NCI-H2171 treated with DMSO at 0.1 percent for 48 hours (cell line): ENCODE measurements at regions not wholly inside any gene's neighbourhood (a gene's known extent, or its start where the extent isn't known, plus 50 kb on each side); places are given as distances from the start of the nearest gene placed in this dataset.
A peak's percentile ranks its signal among the peaks of the same experiment; 100 is the strongest.

Source experiments
- DNase-seq: peaks from one replicate; lab custom pipeline; 2025; lab: John Stamatoyannopoulos, UW

DNA sequence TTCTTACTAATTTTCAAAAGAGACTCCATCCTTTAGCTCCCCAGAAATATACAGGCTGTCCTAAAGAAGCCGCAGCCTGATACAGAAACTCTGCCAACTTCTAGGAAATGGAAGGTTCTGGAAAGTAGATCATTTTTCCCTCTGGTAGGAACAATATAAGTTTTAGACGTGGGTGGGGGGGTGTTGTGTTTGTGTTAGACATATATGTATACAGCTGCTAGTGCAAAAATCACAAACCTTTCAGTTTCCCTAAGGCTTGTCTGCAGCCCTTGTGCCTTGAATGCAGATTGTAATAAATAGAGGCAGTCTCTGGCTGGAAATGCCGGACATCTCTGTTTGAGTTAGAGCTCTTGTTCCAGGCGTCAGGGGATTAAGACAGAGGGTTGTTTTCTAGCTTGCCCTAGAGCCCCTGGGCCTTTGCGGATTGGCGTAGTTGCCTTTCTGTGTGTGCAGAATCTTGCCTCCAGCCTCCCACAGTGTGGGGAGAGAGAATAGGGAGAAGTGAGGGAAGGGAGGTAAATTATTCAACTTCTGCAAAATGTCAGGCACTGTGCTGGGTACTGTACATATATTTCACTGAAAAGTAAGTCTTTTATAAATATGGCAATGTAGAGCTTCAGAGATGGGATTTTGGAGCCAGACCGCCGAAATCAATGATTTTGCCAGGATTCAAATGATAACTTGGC lies 269.7 kb downstream of the PRL start:
- DNase-seq: no peak

DNA sequence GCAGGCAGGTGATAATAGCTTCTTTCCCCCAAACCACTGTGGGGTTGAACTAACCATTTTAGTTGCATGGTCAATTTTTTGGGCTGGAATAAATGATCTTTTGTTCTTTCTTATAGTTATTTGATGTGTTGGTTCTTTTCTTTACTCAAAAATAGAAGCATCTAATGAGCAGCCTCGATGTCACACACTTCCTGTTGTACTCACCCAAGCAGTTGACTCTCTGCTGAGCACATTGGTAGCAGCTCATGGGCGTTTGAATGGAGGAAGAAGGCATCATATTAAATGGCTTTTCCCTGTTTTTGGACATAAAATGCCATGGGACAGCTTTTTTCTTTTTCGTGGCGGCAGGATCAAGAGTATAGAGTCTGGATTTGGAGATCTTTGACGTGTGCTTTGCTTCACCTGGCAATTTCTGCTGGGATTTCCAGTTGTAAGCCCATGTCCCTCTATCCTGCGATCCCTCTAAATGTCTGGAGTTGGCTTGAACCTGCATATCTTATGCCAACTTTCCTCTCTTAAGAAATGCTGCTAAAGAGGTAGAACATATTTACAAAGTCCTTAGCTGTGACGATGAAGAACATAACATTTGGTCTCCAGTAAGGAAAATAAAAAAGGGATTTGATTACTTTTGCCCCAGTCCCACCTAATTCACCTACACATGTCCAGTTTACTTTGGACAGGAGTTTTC lies 268.3 kb downstream of the PRL start:
- DNase-seq: no peak

DNA sequence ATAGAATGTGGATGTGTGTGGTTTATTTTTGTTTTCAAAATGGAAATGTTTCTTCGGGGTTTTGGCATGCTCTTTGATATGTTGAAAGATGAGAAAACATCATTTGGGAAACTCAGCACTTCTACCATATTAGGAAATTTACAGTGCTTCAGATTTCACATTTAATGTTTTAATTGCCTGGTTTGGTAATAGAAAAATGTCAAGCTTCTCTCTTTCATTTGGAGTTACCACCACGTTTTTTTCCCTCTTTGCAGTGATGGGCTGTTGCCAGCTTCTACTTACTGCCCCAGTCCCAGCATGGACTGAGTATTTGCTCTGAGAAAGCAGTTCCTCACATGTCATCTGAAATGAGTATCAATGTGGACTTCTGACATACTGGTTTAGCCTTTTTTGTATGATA lies 267.7 kb downstream of the PRL start:
- DNase-seq: no peak

DNA sequence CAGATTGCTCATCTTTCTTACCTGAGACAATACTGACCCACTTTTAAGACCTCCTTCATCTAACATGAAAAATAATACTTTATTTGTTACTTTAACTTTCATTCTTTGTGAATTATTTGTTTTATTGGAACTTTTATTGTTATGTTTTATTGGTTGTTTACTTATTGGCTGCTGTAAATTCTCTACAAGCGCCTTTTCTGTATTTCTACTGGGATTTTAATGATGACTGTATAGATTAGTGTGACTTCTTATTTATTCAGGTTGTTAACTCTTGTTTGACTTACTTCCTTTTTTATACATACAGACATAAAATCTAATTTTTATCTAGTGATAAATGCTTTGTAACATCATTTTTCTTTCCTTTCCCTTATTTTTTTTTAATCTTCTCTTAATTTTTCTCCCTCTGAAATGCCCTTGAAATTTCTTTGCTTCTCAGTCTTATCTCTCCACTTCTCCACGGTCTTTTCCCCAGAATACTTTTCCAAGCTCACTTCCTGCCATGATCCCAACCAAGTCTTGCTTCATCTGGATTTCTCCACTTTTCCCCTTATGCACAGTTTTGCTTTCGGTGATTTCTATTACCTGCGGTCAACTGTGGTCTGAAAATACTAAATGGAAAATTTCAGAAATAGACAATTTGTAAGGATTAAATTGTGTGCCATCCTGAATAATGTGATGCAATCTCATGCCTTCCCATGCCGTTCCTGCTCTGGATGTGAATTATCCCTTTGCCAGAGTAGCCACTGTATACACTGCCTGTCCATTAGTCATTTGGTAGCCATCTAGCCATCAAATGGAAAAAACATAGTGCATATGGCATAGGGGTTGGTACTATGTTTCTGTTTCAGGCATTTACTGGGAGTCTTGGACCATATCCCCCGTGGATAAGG lies 265.9 kb downstream of the PRL start:
- DNase-seq: no peak

DNA sequence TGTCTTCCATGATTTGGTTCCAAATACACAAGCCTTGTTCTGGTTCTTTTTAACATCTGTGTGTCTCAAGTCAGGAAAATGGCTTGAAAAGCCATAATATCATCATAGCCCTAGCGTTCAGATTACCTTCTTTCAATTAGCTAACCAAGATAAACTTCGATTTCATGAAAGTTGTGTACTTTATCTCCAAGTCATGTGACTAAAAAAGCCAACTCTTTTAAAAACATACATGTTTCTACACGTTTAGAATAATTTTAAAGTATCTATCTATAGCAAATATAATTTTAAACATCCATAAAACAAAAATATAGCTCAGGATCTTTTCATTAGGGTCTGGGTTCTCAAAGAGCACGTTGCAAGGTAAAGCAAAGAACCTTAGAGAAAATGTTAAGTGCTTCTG lies 261.1 kb downstream of the PRL start:
- no peak for DNase-seq

DNA sequence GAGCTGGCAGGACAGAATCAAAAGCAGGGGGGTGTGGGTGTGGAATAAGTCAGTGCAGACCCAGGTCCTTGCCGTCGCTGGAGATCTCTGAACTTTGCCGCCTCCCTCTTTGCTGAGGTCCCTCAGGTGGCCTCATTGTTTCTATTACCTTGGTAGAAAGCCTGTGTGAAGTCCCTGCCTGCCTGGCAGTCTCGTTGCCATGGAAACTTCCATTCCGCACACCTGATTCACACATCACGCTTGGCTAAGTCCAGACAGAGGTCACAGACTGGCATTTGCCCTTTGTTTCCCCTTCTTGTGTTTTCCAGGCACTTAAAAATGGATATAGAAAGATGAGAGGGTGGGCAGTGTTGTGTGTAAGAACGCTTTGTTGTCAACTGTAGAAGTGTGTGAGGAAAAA lies 260.6 kb downstream of the PRL start:
- peak; percentile 84 for DNase-seq

DNA sequence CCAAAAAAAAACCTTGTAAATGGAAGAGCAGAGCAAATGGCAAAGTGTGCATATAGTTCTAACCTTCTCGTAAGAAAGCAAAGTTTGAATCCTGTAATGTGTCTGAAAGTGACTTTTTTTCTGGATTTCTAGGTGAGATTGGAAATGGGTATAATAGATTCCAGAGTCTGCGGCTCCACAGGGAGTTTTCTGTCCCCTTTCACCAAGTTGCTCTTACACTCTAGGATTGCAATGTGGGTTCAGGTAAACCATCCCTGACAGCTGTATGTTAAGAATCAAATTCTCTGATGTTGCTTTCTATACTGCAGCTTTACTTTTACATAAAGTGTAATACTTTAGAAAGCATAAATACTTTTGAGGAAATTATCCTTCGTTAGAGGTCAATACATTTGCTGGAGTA lies 260.1 kb downstream of the PRL start:
- peak; percentile 72 for DNase-seq

DNA sequence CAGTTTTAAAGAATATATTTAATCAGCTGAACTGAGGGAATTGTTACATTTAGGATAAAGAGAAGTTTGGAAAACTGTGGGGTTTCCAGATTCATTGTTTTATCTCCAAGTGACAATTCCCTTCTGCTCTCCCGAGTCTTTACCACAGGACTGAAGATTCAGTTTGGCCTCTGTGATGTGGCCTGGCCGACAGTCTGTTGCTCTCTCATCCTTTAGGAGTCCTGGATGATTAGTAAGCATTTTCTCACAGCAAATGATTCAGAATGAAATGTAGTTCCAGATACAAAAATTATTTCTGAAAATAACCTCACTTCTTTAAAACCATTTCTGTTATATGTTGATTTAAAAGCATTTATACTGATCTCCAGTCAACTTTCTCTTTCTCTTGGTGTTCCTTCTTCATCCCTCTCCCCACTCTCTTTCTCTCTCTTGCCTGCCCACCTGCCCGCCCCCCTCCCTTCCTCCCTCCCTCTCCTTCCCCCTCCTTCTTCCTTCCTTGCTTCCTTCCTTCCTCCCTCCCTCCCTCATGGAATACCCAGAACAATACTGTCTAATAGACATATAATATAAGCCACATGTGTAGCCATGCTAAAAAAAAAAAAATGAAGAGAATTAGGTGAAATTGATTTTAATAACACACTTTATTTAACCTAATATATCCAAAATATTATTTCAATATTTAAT lies 254.9 kb downstream of the PRL start:
- DNase-seq: no peak

DNA sequence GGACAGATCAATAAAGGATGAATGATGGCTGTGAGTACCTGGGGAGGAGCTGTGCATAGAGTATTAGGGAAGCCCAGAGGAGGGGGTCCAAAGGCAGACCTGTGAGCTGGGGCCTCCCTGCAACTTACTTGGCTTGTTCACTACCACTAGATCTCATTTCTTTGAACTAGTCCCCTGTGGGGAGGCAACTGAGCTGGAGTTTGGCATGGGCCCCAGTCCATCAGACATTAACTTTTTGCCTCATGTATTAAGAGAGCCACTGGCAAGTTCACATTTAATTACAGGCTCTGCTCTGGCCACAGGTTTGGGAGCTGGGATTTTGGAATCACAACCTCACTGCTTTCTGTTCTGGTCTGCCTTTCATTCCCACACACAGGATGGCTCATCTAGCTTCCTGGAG lies 254.1 kb downstream of the PRL start:
- no peak for DNase-seq

DNA sequence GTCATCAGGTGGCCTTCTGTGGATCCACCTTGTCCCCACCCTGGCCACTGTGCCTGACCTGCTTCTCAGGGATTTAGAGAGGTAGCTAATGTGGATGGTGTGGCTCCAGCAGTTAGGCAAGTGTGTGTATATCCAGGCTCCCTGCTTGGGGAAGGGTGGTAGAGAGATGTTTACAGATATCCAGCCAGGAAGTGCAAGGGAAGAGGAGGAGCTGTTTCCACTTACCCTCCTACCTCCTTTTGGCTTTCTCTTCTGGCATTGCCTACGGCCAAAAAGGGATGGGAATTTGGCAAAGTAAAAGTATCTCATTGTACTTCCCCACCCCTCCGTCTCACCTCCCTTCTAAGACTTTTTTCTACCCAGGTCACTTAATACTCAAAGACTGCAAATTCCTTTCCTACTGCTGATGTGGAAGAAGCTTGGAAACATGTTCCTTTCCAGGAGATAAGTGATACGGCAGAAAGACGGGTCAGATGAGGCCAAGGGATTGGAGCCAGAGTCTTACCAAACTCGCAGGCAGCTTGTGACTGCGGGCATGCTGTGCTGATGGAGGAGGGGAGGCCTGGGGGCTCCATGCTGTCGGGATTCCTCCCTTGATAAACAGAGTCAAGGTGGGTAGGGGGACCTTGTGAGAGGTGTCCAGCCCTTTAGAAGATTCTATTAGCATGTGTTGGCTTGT lies 253.4 kb downstream of the PRL start:
- DNase-seq: no peak

DNA sequence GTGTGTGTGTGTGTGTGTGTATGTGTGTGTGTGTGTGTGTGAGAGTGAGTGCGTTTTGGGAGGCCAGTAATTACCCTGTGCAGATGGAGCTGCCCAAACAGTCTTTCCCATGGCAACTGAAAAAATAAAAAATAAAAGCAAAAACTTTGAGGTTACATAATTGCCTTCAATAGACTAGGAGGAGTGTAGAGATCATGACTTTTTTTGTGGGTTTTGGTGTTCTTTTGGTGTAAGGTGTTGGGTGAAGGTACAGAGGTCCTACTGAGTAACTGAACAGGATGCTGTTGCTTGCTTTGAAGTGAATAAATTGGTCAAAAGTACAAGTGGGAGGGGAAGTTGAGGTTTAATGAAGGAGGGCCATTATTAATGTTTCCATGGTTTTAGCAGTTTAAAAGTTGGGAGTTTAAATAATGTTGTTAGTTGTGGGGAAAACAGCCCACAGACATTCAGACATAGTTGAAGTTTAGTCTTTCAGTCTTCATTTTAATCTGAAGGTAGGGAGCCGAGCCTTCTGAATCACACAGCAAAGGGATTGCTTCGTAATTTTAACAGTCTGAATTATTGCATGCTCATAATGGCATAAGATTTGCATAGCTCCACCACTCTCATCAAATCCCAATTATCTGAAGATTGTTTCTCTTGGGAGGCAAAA lies 251.4 kb downstream of the PRL start:
- DNase-seq: no peak

DNA sequence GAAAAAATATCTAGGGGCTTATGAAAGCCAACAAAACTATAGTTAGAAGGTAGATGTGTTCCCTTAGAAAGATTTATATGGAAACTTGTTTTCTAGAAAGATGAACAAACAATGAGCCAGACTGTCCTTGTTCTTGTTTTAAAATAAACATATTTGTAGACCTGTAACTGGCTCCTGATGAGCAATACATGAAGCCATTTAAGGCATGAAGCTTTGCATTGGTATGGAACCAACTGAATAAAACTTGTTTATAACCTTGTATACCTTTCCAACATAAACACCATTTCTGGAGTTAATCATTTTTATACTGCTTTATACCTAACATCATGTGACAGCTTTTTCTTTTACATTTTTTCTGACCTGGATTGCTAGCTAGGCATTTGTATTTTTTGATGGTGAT lies 247.8 kb downstream of the PRL start:
- no peak for DNase-seq

DNA sequence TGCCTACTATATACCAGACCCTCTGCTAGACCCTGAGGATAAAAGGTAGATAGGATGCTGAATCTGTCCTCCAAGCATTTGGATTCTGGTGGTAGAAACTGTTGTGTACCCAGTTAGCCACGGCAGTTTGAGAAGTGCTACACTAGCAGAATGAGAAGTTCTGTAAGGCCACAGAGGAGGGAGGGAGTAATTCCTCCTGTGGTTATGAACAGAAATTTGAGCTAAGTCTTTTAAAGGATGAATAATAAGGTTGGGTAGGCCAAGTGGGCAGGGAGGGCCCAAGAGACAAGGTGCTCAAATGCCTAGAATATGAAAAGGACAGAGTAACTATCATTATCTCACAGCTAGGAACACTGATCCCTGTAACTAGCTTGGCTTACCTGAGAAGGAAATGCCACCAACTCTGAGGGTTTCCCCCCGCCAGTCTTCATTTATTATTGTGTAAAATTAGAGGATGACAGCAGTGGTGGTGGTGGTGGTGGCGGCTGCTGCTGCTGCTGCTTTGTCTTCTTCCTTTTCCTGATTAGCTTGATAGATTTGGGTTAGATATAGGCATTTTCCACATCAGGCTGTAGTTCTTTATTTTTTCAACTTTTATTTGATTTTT lies 243.3 kb downstream of the PRL start:
- DNase-seq: no peak

DNA sequence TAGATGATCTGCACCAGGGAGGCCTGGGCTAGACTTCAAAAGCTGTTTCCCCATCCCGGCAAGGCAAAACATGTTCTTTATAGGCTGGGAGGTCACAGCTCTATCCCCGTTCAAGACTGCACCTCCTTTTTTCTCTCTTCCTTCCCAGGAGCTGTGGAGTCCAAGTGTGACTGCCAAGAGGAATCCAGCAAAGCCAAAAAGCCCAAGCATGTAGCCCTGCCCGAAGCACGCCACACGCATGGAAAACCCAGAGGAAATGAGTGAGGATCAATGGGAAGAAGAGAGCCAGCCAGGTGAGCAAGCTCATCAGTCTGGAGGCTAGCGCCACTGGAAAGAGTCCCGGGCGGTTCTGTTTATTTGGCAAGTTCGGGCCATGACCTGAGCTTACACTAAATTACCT lies 240.4 kb downstream of the PRL start:
- no peak for DNase-seq

DNA sequence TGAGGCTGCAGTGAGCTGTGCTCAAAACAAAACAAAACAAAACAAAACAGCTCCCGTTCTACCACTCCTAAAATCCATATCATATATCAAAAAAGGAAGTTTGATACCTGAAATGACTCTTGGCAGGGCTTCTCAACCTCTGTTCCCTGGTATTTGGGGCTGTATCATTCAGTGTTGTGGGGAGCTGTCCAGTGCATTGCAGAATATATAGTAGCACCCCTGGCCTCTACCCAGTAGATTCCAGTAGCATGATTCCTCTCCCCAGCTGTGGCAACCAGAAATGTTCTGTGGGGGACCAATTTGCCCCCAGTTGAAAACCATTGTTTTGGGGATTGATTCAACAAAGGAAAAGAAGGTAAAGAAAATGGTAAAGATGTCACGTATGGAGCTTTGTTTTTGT lies 238.9 kb downstream of the PRL start:
- DNase-seq: no peak

DNA sequence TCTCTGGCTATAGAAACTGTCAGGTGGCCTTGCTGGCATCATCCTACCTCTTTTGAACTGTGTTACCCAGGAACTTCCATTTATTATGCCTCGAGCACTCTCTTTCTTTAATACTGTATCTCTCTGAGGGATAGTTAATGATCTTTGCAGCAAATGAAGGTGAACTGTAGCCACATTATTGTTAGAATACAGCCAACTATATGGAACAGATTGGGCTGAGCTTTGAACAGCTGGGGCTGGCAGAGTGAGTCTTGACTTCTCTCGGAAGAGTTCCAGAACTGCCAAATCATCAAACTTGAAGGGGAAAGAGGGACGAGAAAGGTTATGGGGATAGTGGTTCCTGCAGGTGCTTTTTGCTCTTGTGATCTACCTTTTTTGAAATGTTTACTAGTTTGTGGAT lies 237.7 kb downstream of the PRL start:
- peak; percentile 49 for DNase-seq

DNA sequence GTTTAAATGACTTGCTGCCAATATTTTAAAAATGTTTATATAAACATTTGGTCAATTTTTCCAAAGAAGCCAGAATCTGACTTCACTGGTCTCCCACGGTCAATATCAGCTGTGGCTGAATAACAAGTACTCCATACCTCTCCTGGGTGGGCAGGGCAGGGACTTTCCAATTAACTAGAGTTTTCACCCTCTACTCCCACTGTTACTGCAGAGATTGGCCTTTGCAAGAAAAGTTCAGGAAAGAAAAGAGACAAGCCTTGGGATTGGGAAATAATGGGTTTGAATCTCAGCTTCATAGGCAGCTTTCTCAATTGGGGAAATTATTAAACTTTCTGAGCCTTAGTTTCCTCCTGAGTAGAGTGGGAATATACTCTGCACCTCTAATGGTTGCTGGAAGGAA lies 236.9 kb downstream of the PRL start:
- no peak for DNase-seq

DNA sequence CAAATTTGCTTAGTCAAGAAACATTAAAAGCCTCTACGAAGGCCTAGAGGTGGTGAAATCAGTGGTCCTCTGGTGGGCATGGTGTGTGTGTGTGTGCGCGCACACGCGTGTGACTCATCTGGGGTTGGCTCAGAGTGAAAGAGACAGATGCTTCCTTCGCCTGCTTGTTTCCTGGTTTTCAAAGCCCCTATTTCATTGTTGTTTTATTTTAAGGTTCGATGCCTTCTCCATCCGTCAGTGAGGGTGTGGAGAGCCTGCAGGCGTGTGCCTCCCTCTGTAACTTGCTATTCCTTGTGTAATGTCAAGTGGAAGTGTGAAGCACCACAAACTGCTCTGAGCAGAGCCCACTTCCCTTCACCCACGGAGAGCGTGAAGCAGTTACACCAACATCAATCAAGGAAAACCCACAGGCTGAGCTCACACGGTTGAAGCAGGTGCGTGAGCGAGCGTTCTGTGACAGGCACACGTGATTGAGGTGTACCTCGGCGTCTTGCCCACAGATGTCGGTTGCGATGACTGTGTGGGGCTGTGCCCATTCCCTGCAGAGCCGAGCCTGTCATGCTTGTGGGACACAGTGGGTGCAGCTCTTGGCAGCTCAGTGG lies 233.9 kb downstream of the PRL start:
- no peak for DNase-seq

DNA sequence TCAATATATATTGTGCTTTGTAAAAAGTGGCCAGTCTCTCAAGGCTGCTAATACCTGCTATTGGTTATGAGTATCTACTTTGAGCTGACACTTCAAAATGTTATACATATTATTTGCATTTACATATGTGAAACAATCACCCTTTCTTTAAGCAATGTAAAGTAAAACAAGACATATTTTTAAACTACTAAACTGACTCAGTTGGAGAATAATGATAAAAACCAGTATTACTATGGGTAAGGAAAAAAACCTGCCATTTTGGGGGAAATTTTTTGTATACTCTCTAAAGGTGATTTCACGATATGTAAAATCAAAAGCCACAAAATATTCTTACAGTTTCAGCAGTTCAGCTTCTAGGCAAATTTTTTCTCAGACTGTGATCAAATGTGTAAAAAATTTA lies 232.3 kb downstream of the PRL start:
- no peak for DNase-seq

DNA sequence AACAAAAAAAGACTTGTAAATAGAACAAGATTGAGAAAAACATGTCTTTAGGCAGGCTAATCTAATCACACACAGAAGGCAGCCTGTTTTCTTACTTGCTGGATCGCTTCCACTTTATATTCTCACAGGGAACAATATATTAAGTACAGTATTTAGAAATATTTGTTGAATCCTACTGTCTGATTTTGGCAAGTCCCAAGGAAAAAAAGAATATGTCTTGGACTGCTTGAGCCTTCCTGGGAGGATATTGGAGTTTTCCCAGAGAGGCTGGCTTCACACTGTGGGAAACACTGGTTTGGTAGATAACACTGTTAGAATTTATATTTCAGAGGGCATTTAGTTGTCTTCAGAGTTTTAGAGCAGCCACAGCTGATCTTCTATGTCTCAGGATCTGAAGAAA lies 229.7 kb downstream of the PRL start:
- no peak for DNase-seq

DNA sequence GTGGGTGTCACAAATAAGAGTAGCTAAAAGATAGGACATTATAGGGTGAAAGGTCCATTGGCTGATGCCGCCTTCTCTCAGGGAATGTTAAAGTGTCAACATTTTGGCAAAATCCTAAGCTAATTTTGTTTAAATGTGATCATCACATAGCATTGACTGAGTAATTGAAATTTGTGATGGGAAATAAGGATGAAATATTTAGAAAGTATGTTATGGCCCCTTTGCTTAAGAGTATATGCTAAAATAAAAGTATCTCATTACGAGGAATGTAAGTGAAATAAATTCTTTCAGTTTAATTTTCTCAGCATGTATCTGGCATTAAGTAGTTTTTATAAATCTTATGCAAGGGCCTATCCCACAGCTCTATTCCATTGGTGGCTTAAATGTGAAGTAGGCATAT lies 229.2 kb downstream of the PRL start:
- no peak for DNase-seq
